MCF 10A (cell line): ENCODE measurements at regions not wholly inside any gene's neighbourhood (a gene's known extent, or its start where the extent isn't known, plus 50 kb on each side); places are given as distances from the start of the nearest gene placed in this dataset.

Source experiments
- BruUV-seq: library from RNA; stranded (reverse); fragments of 400-500 nt; replicated peaks from 2 replicates; lab custom pipeline; 2021; lab: Mats Ljungman, UMichigan
- CTCF ChIA-PET: fragments of 300-600 bp; sonication (Branson Sonifier 250); formaldehyde crosslinking; extraction: SDS; loops from one replicate; lab custom pipeline; 2021; ENCODE audit warnings: antibody characterized with exemption, inconsistent platforms; lab: Yijun Ruan, JAX
- POLR2A ChIA-PET: fragments of 300-600, 350-650 bp; sonication (Branson Sonifier 250); formaldehyde crosslinking; extraction: SDS; loops from one replicate; lab custom pipeline; 2020; ENCODE audit warnings: antibody characterized with exemption, inconsistent platforms; lab: Yijun Ruan, JAX
- DNase-seq: peaks from one replicate; pipeline ENCODE4 v3.0.0-alpha.2; 2018; ENCODE audit not compliant: unreplicated experiment
- H3K27ac Mint-ChIP-seq: one replicate; pipeline ENCODE4 v1.8.0; 2022; ENCODE audit warnings: mild to moderate bottlenecking, low read depth, mixed read lengths; ENCODE audit not compliant: unreplicated experiment
- H3K27me3 Mint-ChIP-seq: one replicate; pipeline ENCODE4 v1.8.0; 2022; ENCODE audit warnings: mixed read lengths; ENCODE audit not compliant: insufficient read depth, unreplicated experiment
- H3K36me3 Mint-ChIP-seq: one replicate; pipeline ENCODE4 v1.8.0; 2022; ENCODE audit warnings: mild to moderate bottlenecking, moderate library complexity, mixed read lengths; ENCODE audit not compliant: insufficient read depth, unreplicated experiment
- H3K4me1 Mint-ChIP-seq: one replicate; pipeline ENCODE4 v1.8.0; 2022; ENCODE audit warnings: mixed read lengths; ENCODE audit not compliant: insufficient read depth, unreplicated experiment
- H3K4me3 Mint-ChIP-seq: one replicate; pipeline ENCODE4 v1.8.0; 2022; ENCODE audit warnings: mild to moderate bottlenecking, moderate library complexity, mixed read lengths; ENCODE audit not compliant: unreplicated experiment
- H3K9me3 Mint-ChIP-seq: one replicate; pipeline ENCODE4 v1.8.0; 2022; ENCODE audit warnings: mixed read lengths; ENCODE audit not compliant: unreplicated experiment
- CTCF ChIP-seq: fragments of 200-600 bp; IDR thresholded peaks from one replicate; pipeline ENCODE4 v1.8.0; 2022; ENCODE audit warnings: antibody characterized with exemption, mild to moderate bottlenecking; ENCODE audit not compliant: unreplicated experiment
- intact Hi-C: fragments of 100-400 bp; cut with micrococcal nuclease; formaldehyde crosslinking; loops from 2 replicates; pipeline ENCODE4 v1.14.1; 2022

DNA sequence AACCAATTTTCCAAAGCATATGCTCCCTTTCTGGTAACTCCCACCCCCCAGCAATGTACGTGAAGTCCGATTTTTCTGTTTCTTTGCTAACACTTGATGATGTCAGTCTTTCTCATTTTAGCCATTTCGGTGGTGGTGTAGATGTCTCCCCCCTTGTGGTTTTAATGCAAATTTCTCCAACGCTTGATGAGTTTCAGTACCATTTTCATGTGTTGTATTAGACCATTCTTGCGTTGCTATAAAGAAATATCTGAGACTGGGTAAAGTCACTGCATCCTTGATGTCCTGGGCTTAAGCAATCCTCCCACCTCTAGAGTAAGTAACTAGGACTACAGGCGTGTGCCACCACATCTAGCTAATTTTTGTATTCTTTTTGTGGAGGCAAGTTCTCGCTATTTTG lies 148.4 kb upstream of the VCX3A start:
- no peaks in the 10 kb centered on the region for H3K36me3 Mint-ChIP-seq
- no peaks in the 10 kb centered on the region for H3K4me1 Mint-ChIP-seq
- ChIA-PET POLR2A (no interaction called here), CTCF (interaction anchor here (0.7 kb wide), 1 partner anchor 11 kb away, joined by 3 read pairs; no protein-coding TSS in a partner anchor)
- no peak overlapping the region for H3K4me3 Mint-ChIP-seq
- H3K9me3 Mint-ChIP-seq, result peaks cover 57% of the 10 kb centered on the region
- TF ChIP-seq CTCF, result no peak
- H3K27ac Mint-ChIP-seq, result no peak overlapping the region
- DNase-seq, result no peak
- BruUV-seq, result no TSS peak
- H3K27me3 Mint-ChIP-seq, result no peaks in the 10 kb centered on the region
- intact Hi-C loops, result no loop called here

DNA sequence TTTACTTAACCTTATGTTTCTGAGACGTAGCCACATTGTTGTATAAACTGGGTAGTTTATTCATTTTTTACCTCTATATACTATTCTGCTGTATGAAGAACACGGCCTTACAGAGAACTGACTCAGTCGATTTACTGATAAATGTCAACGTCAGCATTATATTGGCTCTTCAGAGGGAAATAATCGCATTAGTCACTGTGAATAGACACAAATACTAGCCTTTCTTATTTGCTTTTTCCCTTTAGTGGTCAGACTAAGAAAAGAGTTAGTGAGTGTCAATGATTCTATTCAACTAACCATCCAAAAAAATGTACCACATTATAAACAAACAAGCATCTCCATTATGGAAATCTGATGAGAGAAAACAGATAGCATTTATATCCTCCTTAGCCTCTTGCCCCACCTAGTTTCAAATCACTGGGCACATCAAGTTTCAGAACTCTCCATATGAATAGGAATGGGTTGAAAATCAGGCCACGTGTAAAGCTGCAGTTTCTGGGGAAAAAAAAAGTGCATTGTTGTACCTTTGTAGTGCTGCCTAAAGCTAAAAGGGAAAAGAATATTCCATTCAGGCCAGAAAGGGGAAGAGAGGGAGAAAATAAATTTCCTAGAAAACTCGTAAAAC lies 146.7 kb upstream of the VCX3A start:
- ChIA-PET CTCF (no interaction called here), POLR2A (no interaction called here)
- H3K4me3 Mint-ChIP-seq, result no peak overlapping the region
- DNase-seq, result no peak
- H3K4me1 Mint-ChIP-seq, result no peaks in the 10 kb centered on the region
- H3K36me3 Mint-ChIP-seq, result peaks cover 2% of the 10 kb centered on the region
- H3K27ac Mint-ChIP-seq, result no peak overlapping the region
- TF ChIP-seq CTCF, result no peak
- H3K9me3 Mint-ChIP-seq, result peaks cover 63% of the 10 kb centered on the region
- no peaks in the 10 kb centered on the region for H3K27me3 Mint-ChIP-seq
- intact Hi-C loops, result no loop called here
- BruUV-seq, result no TSS peak

GRCh38 chrX:6679988-6680387 lies 145.1 kb upstream of the VCX3A start:
- no peak for DNase-seq
- no peak for TF ChIP-seq CTCF
- intact Hi-C loops, result no loop called here
- Mint-ChIP-seq H3K9me3 (peaks cover 57% of the 10 kb centered on the region), H3K27me3 (no peaks in the 10 kb centered on the region), H3K36me3 (peaks cover 5% of the 10 kb centered on the region), H3K4me1 (no peaks in the 10 kb centered on the region), H3K27ac (no peak overlapping the region), H3K4me3 (no peak overlapping the region)
- ChIA-PET CTCF (interaction anchor here (0.6 kb wide), 2 partner anchors 580 to 697 kb away, joined by 3 read pairs; no protein-coding TSS in a partner anchor), POLR2A (no interaction called here)
- BruUV-seq, result no TSS peak

DNA sequence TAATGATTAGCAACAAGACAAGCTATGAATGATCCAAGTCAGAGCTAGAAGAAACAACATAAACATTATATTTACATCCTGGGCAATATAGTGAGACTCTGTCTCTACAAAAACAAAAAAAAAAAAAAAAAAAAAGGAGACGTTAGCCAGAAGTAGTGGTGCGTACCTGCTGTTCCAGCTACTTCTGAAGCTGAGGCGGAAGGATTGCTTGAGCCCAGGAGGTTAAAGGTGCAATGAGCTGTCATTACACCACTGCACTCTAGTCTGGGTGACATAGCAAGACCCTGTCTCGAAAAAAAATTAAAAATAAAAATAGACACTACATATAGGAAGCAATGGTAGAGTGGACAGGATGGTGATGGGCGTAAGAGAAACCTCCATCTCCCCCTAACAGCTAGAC lies 144.6 kb upstream of the VCX3A start:
- Mint-ChIP-seq H3K4me1 (no peaks in the 10 kb centered on the region), H3K36me3 (peaks cover 5% of the 10 kb centered on the region), H3K27me3 (no peaks in the 10 kb centered on the region), H3K4me3 (no peak overlapping the region), H3K27ac (no peak overlapping the region), H3K9me3 (peaks cover 57% of the 10 kb centered on the region)
- ChIA-PET CTCF (interaction anchor here (0.6 kb wide), 2 partner anchors 580 to 696 kb away, joined by 3 read pairs; no protein-coding TSS in a partner anchor), POLR2A (no interaction called here)
- DNase-seq, result no peak
- TF ChIP-seq CTCF, result no peak
- BruUV-seq, result no TSS peak
- intact Hi-C loops, result no loop called here
